ENCODE measurements at regions not wholly inside any gene's neighbourhood (a gene's known extent, or its start where the extent isn't known, plus 50 kb on each side); places are given as distances from the start of the nearest gene placed in this dataset.
"Not testable (repeated sequence)": the region's sequence is repeated elsewhere in the genome, so short reads cannot be mapped to it uniquely, and the experiment has no call there.

- TF ChIP-seq CTCF (tag by site-specific recombination; IDR thresholded peaks at IDR 0.05); KLF9 (tag by site-specific recombination; IDR thresholded peaks at IDR 0.05; ENCODE audit: low read depth); SCRT2 (tag by site-specific recombination; IDR thresholded peaks at IDR 0.05); REST (tag by site-specific recombination; IDR thresholded peaks at IDR 0.05); MYNN (tag by site-specific recombination; IDR thresholded peaks at IDR 0.05; ENCODE audit: borderline replicate concordance); ZNF561 (tag by site-specific recombination; IDR thresholded peaks at IDR 0.05; ENCODE audit: borderline replicate concordance); ZNF785 (tag by site-specific recombination; IDR thresholded peaks at IDR 0.05): not testable (repeated sequence)
Observed at GRCh38 chr16:88206516-88206915, 176.2 kb upstream of the ZNF469 start.
